Fibroblast of mammary gland (primary cell): ENCODE measurements at regions not wholly inside any gene's neighbourhood (a gene's known extent, or its start where the extent isn't known, plus 50 kb on each side); places are given as distances from the start of the nearest gene placed in this dataset.

Experiments
- DNase-seq: peaks from one replicate; pipeline ENCODE4 v3.0.0-alpha.2; 2010; ENCODE audit warnings: low read depth
- H3K4me3 ChIP-seq: 2 replicates; pipeline ENCODE4 v1.5.1; 2011; ENCODE audit warnings: low read depth, mild to moderate bottlenecking, low read length, moderate library complexity; ENCODE audit not compliant: control insufficient read depth
- TF ChIP-seq, protein P1 (sequence below): conservative IDR thresholded peaks from 2 replicates; pipeline ENCODE4 v1.5.1; 2011; ENCODE audit warnings: low read depth, low read length, inconsistent platforms; ENCODE audit not compliant: control insufficient read depth, insufficient read depth

DNA sequence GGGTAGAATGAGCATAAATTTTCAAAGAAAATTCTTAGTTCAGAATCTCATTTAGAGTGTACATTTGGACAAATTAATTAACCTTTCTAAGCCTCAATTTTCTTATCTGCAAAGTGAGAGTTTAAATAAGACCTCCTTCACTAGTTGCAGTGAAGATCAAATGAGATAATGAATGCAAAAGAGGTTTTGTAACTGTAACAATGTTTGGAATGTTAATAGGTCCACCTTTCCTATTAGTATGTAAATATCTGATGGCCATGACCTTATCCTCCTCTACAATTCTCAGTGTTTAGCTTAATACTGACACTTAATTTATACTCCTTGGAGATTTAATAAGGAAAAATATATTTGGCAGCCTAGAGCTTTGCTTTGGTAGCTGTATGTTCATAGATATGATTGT, 138.8 kb downstream of the GABRG1 start:
- no peak overlapping the region for H3K4me3 ChIP-seq
- TF ChIP-seq, protein P1, sequence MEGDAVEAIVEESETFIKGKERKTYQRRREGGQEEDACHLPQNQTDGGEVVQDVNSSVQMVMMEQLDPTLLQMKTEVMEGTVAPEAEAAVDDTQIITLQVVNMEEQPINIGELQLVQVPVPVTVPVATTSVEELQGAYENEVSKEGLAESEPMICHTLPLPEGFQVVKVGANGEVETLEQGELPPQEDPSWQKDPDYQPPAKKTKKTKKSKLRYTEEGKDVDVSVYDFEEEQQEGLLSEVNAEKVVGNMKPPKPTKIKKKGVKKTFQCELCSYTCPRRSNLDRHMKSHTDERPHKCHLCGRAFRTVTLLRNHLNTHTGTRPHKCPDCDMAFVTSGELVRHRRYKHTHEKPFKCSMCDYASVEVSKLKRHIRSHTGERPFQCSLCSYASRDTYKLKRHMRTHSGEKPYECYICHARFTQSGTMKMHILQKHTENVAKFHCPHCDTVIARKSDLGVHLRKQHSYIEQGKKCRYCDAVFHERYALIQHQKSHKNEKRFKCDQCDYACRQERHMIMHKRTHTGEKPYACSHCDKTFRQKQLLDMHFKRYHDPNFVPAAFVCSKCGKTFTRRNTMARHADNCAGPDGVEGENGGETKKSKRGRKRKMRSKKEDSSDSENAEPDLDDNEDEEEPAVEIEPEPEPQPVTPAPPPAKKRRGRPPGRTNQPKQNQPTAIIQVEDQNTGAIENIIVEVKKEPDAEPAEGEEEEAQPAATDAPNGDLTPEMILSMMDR = no peak
- no peak for DNase-seq

DNA sequence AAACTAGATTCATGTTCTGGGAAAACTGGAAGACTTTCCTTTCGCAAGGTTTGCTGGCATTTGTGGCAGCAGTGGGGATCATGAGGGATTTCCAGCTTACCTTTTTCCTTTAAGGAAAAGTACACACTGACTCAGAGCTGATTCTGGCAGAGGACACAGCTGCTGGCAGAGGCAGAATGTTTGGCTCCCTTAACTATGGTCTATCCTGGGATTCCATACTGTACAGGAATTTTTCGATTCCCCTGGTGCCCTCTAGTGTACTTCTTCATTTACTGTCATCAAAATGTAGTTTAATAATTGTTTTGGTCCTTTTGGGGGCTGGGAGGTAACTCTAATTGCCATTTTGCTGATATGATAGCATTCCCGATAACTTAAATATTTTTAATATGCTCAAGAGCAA, 152.7 kb downstream of the GABRG1 start:
- no peak overlapping the region for H3K4me3 ChIP-seq
- TF ChIP-seq, protein P1 = no peak
- no peak for DNase-seq

DNA sequence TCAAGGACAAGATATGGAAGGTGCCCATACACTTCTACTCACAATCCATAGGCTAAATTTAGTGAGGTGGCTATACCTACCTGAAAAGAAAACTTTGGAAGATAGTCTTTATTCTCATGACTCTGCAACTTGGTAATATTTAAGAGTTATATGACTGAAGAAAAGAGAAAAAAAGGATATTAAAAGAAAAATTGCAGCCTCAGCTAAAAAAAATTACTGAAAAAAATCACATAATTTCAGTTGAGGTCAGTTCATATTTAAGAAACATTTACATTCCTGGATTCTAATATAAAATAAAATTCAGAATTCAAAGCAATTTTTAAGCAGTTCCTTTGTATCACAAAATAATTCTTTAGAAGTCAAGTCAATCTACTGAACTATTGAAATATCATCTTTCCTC, 166.5 kb downstream of the GABRG1 start:
- no peak for DNase-seq
- H3K4me3 ChIP-seq = no peak overlapping the region
- TF ChIP-seq, protein P1 = no peak

DNA sequence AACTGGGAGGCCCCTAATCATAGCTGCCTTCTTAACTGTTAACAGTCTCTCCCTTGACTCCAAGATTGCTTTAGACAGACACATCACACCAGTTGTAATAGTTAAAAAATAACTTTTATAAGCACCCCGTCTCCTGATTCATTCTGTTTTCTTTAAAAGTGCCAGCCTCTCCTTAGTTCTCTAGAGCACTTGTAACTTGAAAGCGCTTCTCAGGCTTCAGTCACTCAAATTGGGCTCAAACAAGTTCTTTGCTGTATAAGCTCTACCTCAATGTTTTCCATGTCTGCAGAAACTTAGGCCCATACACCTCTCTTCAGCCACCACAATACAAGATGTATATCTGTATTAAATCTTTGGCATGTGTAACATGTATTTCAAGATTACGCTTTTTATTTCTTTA, 169.6 kb downstream of the GABRG1 start:
- TF ChIP-seq, protein P1 = no peak
- no peak overlapping the region for H3K4me3 ChIP-seq
- no peak for DNase-seq

DNA sequence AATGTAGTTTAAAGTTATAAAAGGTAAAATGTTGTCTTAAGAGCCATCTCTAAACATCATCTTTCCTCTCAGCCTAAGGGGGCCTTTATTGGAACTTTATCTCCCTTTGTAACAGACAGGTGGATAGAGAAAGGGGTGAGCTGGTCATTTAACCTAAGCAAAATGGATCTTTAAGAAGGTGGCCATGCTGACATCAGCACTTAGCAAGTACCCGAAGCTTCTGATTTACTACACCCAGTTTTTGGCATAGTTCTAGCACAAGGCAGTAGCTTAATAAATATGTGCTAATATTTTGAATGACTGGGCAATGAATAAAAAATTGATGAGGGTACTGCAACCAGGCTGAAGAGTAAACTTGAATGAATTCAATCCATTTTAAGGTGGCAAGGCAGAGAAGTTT, 172.7 kb downstream of the GABRG1 start:
- DNase-seq = no peak
- TF ChIP-seq, protein P1 = no peak
- no peak overlapping the region for H3K4me3 ChIP-seq

DNA sequence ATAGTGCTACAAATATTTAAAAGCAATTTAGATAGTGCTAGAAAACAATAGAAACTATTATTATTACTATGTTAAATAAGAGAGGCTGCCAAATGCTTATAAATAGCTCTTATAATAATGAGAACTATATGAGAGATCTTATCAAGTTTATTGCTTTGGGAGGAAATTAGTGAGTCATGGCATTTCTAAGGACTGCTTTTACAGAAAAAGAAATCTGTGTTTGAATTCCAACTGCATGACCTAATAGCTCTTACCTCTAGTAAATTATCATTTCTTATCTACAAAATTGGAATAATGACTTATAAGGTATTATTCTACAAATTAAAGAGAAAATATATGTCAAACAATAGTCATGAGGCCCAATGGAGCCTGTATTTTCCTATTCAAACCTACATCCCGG, 177.2 kb downstream of the GABRG1 start:
- TF ChIP-seq, protein P1 = no peak
- no peak overlapping the region for H3K4me3 ChIP-seq
- DNase-seq = no peak

DNA sequence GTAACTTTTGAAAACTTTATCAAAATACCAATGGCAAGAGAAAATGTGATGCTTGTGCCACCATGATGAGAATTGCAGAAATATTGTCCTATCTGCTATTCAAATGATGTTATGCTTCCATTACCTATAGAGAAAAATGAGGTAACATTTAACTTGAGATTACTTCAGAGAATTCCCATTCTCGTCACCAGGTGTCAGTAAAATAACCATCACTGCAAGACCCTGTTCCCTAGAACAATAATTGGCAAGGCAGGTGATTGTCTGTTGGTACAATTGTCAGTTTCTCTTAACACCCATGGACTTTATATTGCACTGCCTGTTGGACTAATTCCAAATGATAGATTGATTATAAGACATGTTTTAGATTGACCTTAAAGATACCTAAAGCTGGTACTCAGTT, 179.9 kb downstream of the GABRG1 start:
- TF ChIP-seq, protein P1 = no peak
- H3K4me3 ChIP-seq = no peak overlapping the region
- no peak for DNase-seq
